Medulla oblongata (tissue), 1 donor: ENCODE measurements at regions not wholly inside any gene's neighbourhood (a gene's known extent, or its start where the extent isn't known, plus 50 kb on each side); places are given as distances from the start of the nearest gene placed in this dataset.
"Not testable (repeated sequence)": the region's sequence is repeated elsewhere in the genome, so short reads cannot be mapped to it uniquely, and the experiment has no call there.

Experiments used
- DNase-seq: peaks from one replicate; pipeline ENCODE4 v3.0.0-alpha.2; 2015; ENCODE audit errors: extremely low spot score

- DNase-seq, result no peak
Measured at GRCh38 chr2:147017951-147018645, 826.7 kb upstream of the ACVR2A start.

GRCh38 chr2:147016181-147016580, 828.6 kb upstream of the ACVR2A start:
- DNase-seq, result no peak

- no peak for DNase-seq
Measured at GRCh38 chr2:147015591-147015990, 829.2 kb upstream of the ACVR2A start.

- DNase-seq, result no peak
Measured at GRCh38 chr2:147013696-147014392, 831.0 kb upstream of the ACVR2A start.

- DNase-seq, result no peak
Measured at GRCh38 chr2:147008481-147008880, 836.3 kb upstream of the ACVR2A start.

GRCh38 chr2:147006736-147007141, 838.1 kb upstream of the ACVR2A start:
- DNase-seq, result no peak

- DNase-seq, result no peak
Measured at GRCh38 chr2:147003081-147003480, 841.7 kb upstream of the ACVR2A start.

- DNase-seq, result no peak
Measured at GRCh38 chr2:147002256-147002655, 842.6 kb upstream of the ACVR2A start.

- no peak for DNase-seq
Measured at GRCh38 chr2:147001061-147001460, 843.8 kb upstream of the ACVR2A start.

- not testable (repeated sequence) for DNase-seq
Measured at GRCh38 chr2:147000151-147000550, 844.7 kb upstream of the ACVR2A start.

GRCh38 chr2:146997945-146998344, 846.9 kb upstream of the ACVR2A start:
- DNase-seq, result no peak

- DNase-seq, result no peak
Measured at GRCh38 chr2:146997488-146997887, 847.3 kb upstream of the ACVR2A start.

GRCh38 chr2:146994246-146994645, 850.6 kb upstream of the ACVR2A start:
- DNase-seq, result no peak

- no peak for DNase-seq
Measured at GRCh38 chr2:146992466-146992865, 852.4 kb upstream of the ACVR2A start.

- DNase-seq, result no peak
Measured at GRCh38 chr2:146992057-146992456, 852.8 kb upstream of the ACVR2A start.

- no peak for DNase-seq
Measured at GRCh38 chr2:146990311-146991054, 854.3 kb upstream of the ACVR2A start.

GRCh38 chr2:146989741-146990140, 855.1 kb upstream of the ACVR2A start:
- DNase-seq, result no peak

- no peak for DNase-seq
Measured at GRCh38 chr2:146987996-146988395, 856.8 kb upstream of the ACVR2A start.

GRCh38 chr2:146986161-146986560, 858.7 kb upstream of the ACVR2A start:
- DNase-seq, result no peak

GRCh38 chr2:146985753-146986152, 859.1 kb upstream of the ACVR2A start:
- DNase-seq, result no peak

- DNase-seq, result no peak
Measured at GRCh38 chr2:146984014-146984413, 860.8 kb upstream of the ACVR2A start.

GRCh38 chr2:146982393-146982846, 862.4 kb upstream of the ACVR2A start:
- DNase-seq, result no peak

- no peak for DNase-seq
Measured at GRCh38 chr2:146981921-146982320, 862.9 kb upstream of the ACVR2A start.
